SKM-1 treated with dmso at 0.1 percent for 144 hours (cell line): ENCODE measurements at regions not wholly inside any gene's neighbourhood (a gene's known extent, or its start where the extent isn't known, plus 50 kb on each side); places are given as distances from the start of the nearest gene placed in this dataset.

ENCODE experiments used
- DNase-seq: peaks from one replicate; lab custom pipeline; 2025; ENCODE audit not compliant: unreplicated experiment; lab: John Stamatoyannopoulos, UW

DNA sequence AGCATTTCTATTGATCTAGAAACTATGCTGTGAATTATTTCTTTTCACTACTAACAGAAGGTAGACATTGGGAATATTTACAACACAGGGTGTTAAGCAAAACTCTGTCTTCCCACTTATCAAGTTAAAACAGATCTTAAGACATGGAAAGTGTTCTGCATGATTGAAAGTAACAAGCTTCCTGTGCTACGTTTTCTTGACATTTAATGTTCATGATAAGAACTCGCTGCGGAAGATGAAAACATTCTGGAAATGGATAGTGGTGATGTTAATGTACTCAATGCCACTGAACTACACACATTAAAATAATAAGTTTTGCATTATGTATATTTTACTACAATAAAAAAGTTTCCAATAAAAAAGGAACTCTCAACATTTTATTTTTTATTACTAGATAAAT is 74.4 kb upstream of the SCN7A start:
- no peak for DNase-seq

- no peak for DNase-seq
Measured at GRCh38 chr2:166565501-166565900, 71.5 kb upstream of the SCN7A start.

- DNase-seq, result no peak
Measured at GRCh38 chr2:166563894-166564293, 69.8 kb upstream of the SCN7A start.

GRCh38 chr2:166560022-166560421 is 66.0 kb upstream of the SCN7A start:
- no peak for DNase-seq

DNA sequence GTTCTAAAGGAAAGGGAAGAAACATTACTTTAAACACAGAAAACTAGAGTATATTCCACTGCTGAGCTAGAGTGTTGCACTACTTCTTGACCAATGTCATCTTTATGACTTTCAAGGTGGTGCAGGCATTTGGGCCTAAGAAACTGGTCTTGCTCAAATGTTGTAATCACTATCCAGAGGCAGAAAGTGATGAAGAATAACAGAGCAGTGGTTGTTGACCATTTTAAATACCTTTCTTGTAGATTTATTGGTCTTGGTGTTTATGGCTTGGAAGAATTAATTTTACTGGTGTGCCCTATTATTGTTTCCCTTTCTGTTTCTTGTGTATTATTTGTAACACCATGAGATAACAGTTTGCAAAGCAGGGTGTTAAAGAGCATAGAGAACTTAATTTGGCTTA is 56.9 kb upstream of the SCN7A start:
- DNase-seq, result no peak

- DNase-seq, result no peak
Measured at GRCh38 chr2:166545473-166545872, 51.4 kb upstream of the SCN7A start.
